ENCODE measurements at regions not wholly inside any gene's neighbourhood (a gene's known extent, or its start where the extent isn't known, plus 50 kb on each side); places are given as distances from the start of the nearest gene placed in this dataset.

DNA sequence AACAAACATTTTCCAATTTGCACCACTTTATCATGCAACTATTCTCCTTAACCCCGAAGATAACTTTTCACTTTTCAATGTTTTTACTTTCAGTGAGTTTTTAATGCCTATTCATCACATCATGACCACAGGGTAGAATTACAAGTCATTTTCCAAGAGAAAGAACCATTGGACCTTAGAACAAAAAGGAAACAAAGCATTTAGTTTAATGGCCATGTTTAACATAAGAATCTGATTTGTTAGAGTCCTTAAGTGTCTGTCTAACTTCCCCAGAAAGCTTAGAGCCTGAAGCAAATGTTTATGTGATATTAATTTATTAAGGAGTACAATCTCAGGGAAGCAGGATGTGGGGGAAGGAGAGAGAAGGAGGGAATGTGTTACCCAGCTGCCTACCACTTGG, 325.8 kb upstream of the RIOK2 start:
- TF ChIP-seq EZH2 (IDR thresholded peaks at IDR 0.05; ENCODE audit: borderline replicate concordance, insufficient read depth, low read depth, low read length, poor library complexity, severe bottlenecking) = no peak
- TF ChIP-seq, protein P1, sequence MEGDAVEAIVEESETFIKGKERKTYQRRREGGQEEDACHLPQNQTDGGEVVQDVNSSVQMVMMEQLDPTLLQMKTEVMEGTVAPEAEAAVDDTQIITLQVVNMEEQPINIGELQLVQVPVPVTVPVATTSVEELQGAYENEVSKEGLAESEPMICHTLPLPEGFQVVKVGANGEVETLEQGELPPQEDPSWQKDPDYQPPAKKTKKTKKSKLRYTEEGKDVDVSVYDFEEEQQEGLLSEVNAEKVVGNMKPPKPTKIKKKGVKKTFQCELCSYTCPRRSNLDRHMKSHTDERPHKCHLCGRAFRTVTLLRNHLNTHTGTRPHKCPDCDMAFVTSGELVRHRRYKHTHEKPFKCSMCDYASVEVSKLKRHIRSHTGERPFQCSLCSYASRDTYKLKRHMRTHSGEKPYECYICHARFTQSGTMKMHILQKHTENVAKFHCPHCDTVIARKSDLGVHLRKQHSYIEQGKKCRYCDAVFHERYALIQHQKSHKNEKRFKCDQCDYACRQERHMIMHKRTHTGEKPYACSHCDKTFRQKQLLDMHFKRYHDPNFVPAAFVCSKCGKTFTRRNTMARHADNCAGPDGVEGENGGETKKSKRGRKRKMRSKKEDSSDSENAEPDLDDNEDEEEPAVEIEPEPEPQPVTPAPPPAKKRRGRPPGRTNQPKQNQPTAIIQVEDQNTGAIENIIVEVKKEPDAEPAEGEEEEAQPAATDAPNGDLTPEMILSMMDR (IDR thresholded peaks at IDR 0.05) = no peak
